GM18499 (cell line): ENCODE measurements at regions not wholly inside any gene's neighbourhood (a gene's known extent, or its start where the extent isn't known, plus 50 kb on each side); places are given as distances from the start of the nearest gene placed in this dataset.
"Not testable (repeated sequence)": the region's sequence is repeated elsewhere in the genome, so short reads cannot be mapped to it uniquely, and the experiment has no call there.

ENCODE experiments used
- ATAC-seq: cut with Tn5 transposase; IDR thresholded peaks from one replicate; pipeline ENCODE4 v1.9.1; 2021; ENCODE audit warnings: moderate number of reproducible peaks; ENCODE audit not compliant: insufficient read depth, unreplicated experiment

GRCh38 chr5:88092958-88093605 lies 175.6 kb downstream of the TMEM161B start:
- no peak for ATAC-seq

DNA sequence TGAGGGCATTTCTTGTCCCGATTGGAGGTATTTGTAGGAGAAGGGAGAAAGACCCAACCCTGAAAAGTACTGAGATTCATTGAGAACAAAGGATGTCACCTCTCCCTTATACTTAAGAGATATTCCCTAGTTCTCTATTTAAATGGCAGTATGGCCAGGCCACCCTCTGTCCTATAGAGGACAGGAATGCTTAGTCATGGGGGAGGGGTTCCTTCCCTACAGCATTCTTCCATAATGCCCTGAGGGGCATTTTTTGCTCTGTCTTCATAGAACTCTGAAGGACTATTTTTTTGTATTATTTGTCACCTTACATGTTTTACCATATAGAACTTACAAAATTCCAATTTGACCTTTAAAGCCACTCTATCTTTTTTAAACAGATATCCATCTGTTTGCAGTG lies 176.3 kb downstream of the TMEM161B start:
- ATAC-seq, result no peak

GRCh38 chr5:88090506-88090905 lies 178.1 kb downstream of the TMEM161B start:
- no peak for ATAC-seq

GRCh38 chr5:88089719-88090390 lies 178.8 kb downstream of the TMEM161B start:
- no peak for ATAC-seq

- no peak for ATAC-seq
Measured at GRCh38 chr5:88085462-88085861, 183.2 kb downstream of the TMEM161B start.

DNA sequence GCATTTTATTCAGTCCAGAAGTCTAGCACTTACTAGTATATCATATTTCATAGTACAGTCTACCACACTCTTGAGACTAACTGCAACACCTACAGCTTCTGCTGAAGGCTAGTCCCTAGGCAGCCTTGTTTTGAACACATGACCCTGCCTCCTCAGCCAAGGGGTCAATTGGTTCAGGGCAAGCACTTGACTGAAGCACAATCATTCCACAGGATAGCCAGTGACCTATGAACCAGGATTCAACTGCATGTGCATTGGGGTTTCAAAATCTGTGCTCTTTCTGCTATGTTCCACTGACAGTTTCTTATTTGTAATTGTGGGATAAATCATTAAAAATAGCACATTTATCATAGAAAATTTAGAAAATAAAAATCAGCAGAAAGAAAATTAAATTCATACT lies 186.8 kb downstream of the TMEM161B start:
- ATAC-seq, result no peak

DNA sequence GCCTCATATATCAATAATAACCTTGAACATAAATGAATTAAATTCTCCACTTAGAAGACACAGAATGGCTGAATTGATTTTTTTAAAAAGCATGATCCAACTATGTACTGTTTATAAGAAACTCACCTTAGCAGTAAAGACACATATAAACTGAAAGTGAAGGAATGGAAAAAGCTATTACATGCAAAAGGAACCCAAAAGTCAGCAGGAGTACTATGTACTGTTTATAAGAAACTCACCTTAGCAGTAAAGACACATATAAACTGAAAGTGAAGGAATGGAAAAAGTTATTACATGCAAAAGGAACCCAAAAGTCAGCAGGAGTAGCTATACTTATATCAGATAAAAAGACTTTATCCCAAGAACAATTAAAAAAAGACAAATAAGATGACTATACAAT lies 204.8 kb downstream of the TMEM161B start:
- ATAC-seq, result no peak

GRCh38 chr5:88060194-88060593 lies 208.5 kb downstream of the TMEM161B start:
- ATAC-seq, result no peak

GRCh38 chr5:88058625-88059024 lies 210.0 kb downstream of the TMEM161B start:
- no peak for ATAC-seq

- not testable (repeated sequence) for ATAC-seq
Measured at GRCh38 chr5:88052468-88052867, 216.2 kb downstream of the TMEM161B start.

DNA sequence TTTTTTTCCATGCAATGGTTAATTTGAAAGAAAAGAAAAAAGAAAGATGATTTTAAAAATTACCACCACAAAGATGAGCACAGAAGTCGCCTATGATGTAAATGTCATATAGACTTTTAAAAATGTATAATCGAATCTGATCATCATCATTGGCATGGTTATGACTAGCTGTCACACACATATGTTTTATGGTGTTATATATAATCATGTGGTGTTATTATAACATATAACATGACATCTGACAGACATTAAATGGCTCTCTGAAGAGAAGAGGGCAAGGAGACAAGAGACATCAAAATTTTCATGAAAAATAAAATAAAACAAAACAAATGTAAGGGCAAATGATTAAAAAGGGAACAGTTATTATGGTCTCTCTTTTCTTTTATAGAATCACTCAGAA lies 217.5 kb downstream of the TMEM161B start:
- ATAC-seq, result no peak

GRCh38 chr5:88049737-88050136 lies 218.9 kb downstream of the TMEM161B start:
- no peak for ATAC-seq

DNA sequence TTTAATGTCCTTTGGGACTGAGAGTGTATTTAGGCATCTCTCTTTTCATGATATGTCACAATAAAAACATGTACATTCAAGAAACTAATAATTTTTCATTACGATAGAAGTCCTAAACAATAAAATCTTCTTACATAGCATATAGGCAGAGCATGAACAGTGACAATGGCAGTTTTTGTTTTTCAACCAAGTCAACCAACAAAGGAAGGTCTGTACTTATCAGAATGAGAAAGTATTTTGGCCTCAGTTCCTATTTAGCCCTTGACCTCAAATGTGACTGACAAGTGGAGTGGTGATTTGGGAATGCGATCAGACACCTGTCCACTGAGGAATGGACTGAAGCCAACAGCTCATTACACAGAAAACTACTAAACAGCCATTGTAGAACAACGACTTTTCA lies 219.5 kb downstream of the TMEM161B start:
- no peak for ATAC-seq

DNA sequence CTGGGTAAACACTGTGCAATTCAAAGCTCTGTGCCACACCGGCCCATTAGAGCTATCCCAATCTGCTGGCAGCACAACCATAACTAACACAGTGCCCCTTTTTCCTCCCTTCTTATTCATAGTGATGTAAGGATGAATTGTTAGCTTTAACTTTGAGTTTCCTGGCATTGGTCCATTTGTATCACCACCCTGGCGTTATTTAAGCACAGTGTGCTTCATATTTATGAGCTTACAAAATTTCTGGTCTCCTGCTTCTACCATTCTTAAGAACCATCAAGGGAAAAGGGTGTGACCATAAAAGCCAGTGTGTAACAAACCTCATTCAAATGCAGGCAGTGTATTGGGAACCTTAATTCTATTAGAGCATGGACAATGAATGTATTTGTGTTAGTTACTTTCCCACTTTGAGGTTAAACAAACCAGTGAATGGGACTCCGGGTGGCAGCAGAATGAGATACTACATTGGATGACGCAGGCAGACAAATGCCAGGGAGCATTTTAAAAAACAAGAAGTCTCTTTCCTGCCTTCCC lies 222.6 kb downstream of the TMEM161B start:
- ATAC-seq, result no peak

DNA sequence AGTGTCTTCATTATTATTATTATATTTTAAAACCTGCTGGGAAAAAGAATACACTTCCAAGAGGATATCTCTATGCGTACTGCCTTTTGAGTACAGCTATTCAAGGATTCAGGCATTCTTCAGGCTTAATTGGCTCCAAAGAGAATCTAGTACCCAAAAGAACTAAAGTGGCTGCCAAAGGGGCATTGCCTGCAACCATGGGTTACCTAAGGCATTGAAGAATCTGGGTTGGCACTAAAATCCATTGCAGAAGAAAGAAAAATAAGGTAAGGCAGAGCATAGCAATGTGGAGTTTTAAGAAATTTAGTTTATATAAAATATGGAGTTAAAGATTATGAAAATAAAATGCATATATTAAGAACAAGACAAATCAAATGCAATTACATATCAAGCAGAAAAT lies 223.5 kb downstream of the TMEM161B start:
- no peak for ATAC-seq

- no peak for ATAC-seq
Measured at GRCh38 chr5:88034520-88034919, 234.1 kb downstream of the TMEM161B start.

GRCh38 chr5:88033191-88033590 lies 235.5 kb downstream of the TMEM161B start:
- ATAC-seq, result no peak

DNA sequence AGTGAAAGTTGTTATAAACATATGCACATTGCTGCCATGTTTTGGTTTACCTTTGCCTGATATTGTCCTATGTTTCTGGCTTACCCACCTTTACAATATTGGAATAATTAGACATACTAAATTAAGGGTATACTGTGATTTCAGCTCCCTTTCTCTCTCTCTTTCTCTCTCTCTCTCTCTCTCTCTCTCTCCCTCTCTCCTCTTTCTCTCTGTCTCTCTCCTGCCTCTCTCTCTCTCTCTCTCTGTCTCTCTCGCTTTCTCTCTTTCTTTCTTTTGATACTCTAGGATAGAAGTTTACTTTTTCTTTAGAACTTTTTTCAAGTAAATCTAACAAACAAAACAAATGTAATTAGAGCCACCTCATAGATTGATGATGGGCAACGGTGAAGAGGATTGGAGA lies 239.6 kb downstream of the TMEM161B start:
- no peak for ATAC-seq

DNA sequence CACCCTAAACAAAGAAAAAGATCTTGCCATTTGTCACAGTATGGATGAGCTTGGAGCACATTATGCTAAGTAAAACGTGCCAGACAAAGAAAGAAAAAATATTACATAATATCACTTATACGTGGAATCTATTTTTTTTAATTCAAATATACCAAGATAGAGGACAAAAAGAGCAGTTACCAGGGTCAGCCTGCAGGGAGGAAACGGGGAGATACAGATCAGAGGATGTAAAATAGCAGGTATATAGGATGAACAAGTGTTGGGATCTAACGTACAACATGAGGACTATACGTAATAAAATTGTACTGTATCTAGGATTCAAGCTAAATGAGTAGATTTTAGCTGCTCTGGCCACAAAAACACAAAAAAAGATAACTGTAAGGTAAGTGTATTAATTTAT lies 247.5 kb downstream of the TMEM161B start:
- ATAC-seq, result no peak

DNA sequence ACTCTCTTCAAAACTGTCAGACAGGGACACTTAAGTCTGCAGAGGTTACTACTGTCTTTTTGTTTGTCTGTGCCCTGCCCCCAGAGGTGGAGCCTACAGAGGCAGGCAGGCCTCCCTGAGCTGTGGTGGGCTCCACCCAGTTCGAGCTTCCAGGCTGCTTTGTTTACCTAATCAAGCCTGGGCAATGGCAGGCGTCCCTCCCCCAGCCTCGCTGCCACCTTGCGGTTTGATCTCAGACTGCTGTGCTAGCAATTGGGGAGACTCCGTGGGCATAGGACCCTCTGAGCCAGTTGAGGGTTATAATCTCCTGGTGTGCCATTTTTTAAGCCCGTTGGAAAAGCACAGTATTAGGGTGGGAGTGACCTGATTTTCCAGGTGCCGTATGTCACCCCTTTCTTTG lies 253.7 kb downstream of the TMEM161B start:
- ATAC-seq, result not testable (repeated sequence)

DNA sequence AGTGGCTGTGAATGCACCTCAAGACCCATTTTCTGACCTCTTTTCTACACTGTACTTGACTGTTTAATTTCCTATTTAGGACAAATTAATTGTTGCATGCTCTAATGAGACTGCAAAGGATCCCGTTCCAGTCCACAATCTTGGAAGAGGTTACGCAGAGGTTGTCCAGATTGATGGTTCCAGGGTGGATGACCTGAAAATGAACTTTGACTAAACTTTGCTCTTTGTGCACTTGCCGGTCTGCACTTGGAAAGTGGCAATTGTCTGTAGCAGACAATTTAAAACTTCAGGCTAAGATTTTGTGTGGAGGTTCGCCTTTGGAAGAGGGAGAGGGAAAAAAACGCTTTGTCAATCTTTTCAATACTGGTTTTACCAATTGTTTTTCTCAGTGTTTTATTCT lies 267.8 kb downstream of the TMEM161B start:
- no peak for ATAC-seq

DNA sequence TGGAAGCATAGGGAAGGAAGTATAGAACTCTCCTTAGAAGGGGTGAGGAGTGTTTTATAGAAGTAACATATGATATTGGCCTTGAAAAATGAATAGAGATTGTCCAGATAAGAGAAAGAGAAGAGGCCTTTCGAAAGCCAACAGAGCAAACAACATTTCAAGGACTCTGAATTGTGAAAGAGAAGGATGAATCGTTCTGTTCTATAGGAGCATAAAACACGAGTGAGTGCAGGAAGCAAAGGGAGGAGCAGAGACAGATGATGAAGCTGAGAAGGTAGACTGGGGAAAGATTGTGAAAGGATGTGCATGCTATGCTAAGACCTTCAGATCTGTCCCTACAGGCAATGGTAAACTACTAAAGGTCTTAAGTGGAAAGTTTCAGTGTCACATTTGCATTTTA lies 271.0 kb downstream of the TMEM161B start:
- ATAC-seq, result no peak
